HFF-Myc (cell line): ENCODE measurements at regions not wholly inside any gene's neighbourhood (a gene's known extent, or its start where the extent isn't known, plus 50 kb on each side); places are given as distances from the start of the nearest gene placed in this dataset.
"Not testable (repeated sequence)": the region's sequence is repeated elsewhere in the genome, so short reads cannot be mapped to it uniquely, and the experiment has no call there.

Source experiments
- DNase-seq: peaks from one replicate; pipeline ENCODE4 v3.0.0-alpha.2; 2011; ENCODE audit warnings: low read depth; ENCODE audit errors: extremely low read depth
- H3K4me3 ChIP-seq: replicated peaks from 2 replicates; pipeline ENCODE4 v1.5.1; 2011; ENCODE audit warnings: low read depth, mild to moderate bottlenecking, control low read depth, low read length
- CTCF ChIP-seq: IDR thresholded peaks from 2 replicates; pipeline ENCODE4 v1.5.1; 2012; ENCODE audit warnings: mild to moderate bottlenecking, low read depth, low read length, control low read depth; ENCODE audit errors: missing control alignments

DNA sequence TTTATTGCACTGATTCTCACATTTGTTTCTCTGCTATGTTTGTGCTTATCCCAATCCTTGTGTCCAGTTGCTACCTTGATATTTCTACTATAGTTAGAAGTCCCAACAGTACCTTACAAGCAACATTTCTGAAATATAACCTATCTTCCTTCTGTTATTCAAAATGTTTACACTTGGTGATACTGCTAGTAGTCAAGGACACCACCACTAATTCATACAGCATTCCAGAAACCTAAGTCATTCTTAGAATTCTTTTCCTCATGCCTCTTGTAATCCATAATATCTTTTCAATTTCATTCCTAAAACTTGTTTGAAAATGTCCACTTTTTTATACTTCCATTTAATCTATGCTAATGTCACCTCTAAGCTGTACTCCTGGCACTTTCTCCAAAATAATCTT is 2132.1 kb downstream of the NCAM2 start:
- no peak for TF ChIP-seq CTCF
- no peak for DNase-seq
- H3K4me3 ChIP-seq: no peak overlapping the region

GRCh38 chr21:23131177-23131576 is 2133.0 kb downstream of the NCAM2 start:
- TF ChIP-seq CTCF: no peak
- no peak overlapping the region for H3K4me3 ChIP-seq
- DNase-seq: no peak

DNA sequence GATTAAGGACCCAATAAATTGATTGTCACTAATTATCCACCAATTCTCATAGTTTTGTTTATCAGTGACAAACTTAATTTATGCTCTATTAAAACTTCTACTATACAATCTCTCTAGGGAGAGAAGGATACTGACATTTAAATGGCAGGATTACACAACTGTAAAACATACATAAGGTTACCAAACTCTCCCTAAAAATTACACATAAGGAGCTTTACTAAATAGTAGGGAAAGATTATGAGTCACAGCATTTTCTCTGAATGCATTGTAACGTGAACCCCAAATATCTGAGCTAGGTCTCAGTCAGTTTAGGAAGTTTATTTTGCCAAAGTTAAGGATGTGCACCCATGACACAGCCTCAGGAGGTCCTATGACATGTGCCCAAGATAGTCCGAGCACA is 2140.6 kb downstream of the NCAM2 start:
- H3K4me3 ChIP-seq: no peak overlapping the region
- no peak for TF ChIP-seq CTCF
- no peak for DNase-seq

DNA sequence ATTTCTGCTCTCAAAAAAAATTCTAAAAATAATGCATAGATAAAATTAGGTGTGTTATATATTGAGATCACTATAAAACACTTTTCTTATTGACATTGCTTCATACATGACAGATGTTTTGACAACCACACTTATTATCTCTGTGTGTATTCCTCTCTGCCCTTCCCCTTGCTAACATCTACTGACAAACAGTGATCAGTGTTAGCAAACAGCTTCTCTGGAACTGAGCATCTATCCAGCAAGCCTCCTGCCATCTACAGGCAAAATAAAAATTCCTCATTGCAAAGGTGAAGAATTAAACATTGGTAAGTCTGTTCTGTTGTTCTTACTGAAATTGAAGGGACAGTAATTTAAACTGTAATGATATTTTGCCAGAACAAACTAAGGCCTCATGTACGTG is 2153.9 kb downstream of the NCAM2 start:
- DNase-seq: no peak
- no peak for TF ChIP-seq CTCF
- no peak overlapping the region for H3K4me3 ChIP-seq

DNA sequence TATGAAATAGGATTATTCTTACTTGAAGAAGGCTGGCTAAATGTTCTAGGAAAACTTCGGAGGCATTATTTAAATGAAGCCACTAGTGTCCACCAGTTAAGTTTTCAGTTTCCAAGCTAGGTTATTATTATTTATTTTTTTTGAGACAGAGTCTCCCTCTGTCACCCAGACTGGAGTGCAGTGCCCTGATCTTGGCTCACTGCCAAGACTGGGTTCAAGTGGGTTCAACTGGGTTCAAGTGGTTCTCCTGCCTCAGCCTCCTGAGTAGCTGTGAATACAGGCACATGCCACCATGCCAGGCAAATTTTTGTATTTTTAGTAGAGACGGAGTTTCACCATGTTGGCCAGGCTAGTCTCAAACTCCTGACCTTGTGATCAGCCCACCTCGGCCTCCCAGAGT is 2155.6 kb downstream of the NCAM2 start:
- not testable (repeated sequence) for DNase-seq, H3K4me3 ChIP-seq

DNA sequence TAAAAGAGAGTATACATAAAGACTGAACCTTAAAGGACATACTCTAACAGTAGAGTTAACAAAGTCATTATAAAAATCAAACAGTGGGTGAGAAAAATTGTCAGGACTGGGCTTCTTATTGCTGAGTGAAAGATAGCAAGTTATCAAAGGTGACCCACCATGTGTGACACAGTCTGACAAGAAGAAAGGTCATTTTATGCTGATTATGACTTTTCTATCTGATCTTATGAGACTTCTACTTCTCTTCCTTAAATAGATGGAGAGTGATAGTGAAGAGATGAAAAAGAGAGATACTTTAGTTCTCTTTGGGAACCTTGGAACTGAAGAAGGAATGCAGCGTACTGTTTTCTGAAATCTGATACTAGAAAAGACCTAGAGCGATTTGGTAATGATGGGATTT is 2157.1 kb downstream of the NCAM2 start:
- DNase-seq: no peak
- H3K4me3 ChIP-seq: no peak overlapping the region
- no peak for TF ChIP-seq CTCF

GRCh38 chr21:23160914-23161313 is 2162.7 kb downstream of the NCAM2 start:
- TF ChIP-seq CTCF: no peak
- DNase-seq: no peak

More at GRCh38 chr21:23160914-23161313, 2162.7 kb downstream of the NCAM2 start:
- no peak overlapping the region for H3K4me3 ChIP-seq
